Right atrium auricular region (tissue), 2 donors: ENCODE measurements at regions not wholly inside any gene's neighbourhood (a gene's known extent, or its start where the extent isn't known, plus 50 kb on each side); places are given as distances from the start of the nearest gene placed in this dataset.

ENCODE experiments used
- DNase-seq: peaks from one replicate; pipeline ENCODE4 v3.0.0-alpha.2; 2019; ENCODE audit warnings: low spot score
- H3K27ac ChIP-seq, 2 donors: fragments of 200-600 bp; sonication (generic); 1 replicate in 1 of 2; 2 replicates in 1 of 2; pipeline ENCODE4 v1.5.1; 2016 to 2019
- H3K27me3 ChIP-seq, 2 donors: fragments of 200-600 bp; sonication (generic); one replicate each; pipeline versions ENCODE4 v1.5.1 to v1.6.0; 2017 to 2019
- H3K36me3 ChIP-seq: fragments of 200-600 bp; sonication (generic); one replicate; pipeline ENCODE4 v1.5.1; 2016
- H3K4me1 ChIP-seq, 2 donors: fragments of 200-600 bp; sonication (generic); one replicate each; pipeline versions ENCODE4 v1.5.1 to v1.6.0; 2017 to 2019
- H3K4me3 ChIP-seq, 2 donors: fragments of 200-600 bp; sonication (generic); 1 replicate in 1 of 2; 2 replicates in 1 of 2; pipeline ENCODE4 v1.5.1; 2017 to 2019; ENCODE audit warnings: mild to moderate bottlenecking in 1 of 2, moderate library complexity in 1 of 2
- H3K9me3 ChIP-seq, 2 donors: fragments of 200-600 bp; sonication (generic); one replicate each; pipeline ENCODE4 v1.5.1; 2019
- CTCF ChIP-seq, 2 donors: fragments of 200-600 bp; sonication (generic); IDR thresholded peaks; one replicate each; pipeline ENCODE4 v1.5.1; 2019; ENCODE audit warnings: antibody characterized with exemption in 2 of 2

GRCh38 chr20:60136645-60137401, 178.6 kb downstream of the CDH26 start:
- TF ChIP-seq CTCF (IDR thresholded peaks at IDR 0.05): no peak
- no peak overlapping the region for H3K4me3 ChIP-seq
- H3K9me3 ChIP-seq: no peaks in the 10 kb centered on the region
- no peak for DNase-seq
- H3K36me3 ChIP-seq: no peaks in the 10 kb centered on the region
- H3K27ac ChIP-seq: no peak overlapping the region
- H3K27me3 ChIP-seq: no peaks in the 10 kb centered on the region
- peaks cover 0 to 19% of the 10 kb centered on the region in 2 donors for H3K4me1 ChIP-seq

DNA sequence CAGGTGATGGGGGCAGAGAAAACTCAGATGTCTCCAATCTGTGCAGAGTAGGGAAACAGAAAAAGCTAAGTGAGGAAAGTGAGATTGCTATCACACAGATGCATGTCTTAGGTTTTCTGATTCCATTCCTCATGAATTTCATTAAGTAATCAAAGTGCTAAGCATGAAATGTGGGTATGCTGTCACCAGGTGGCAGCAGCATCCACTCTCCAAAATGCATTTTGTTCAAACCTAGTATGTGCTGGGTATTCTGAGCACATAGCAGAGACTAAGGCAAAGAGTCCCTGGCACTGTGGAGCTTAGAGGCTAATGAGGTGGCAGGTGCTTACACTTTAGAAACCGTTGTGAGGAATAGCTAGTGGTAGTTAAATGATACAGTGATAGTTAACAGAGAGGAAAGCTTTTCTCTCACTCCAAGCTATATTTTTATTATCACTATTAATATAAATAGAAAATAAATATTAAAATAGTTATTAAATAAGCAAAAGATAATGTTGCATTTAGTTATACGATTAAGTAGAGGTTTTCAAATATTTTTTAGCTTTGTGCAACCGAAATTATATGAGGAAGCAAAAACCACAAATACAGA, 179.5 kb downstream of the CDH26 start:
- Histone ChIP-seq H3K36me3 (no peaks in the 10 kb centered on the region), H3K4me1 (peaks cover 0 to 23% of the 10 kb centered on the region in 2 donors), H3K4me3 (no peak overlapping the region), H3K27ac (no peak overlapping the region), H3K27me3 (no peaks in the 10 kb centered on the region), H3K9me3 (no peaks in the 10 kb centered on the region)
- peak in 1 of 2 donors; percentile 52 for TF ChIP-seq CTCF (IDR thresholded peaks at IDR 0.05)
- no peak for DNase-seq

- H3K27me3 ChIP-seq: no peaks in the 10 kb centered on the region
- H3K27ac ChIP-seq: no peak overlapping the region
- H3K4me1 ChIP-seq: peaks cover 0 to 26% of the 10 kb centered on the region in 2 donors
- no peaks in the 10 kb centered on the region for H3K36me3 ChIP-seq
- H3K4me3 ChIP-seq: peak overlapping the region; percentile 16 to 23
- H3K9me3 ChIP-seq: no peaks in the 10 kb centered on the region
- no peak for TF ChIP-seq CTCF (IDR thresholded peaks at IDR 0.05)
- DNase-seq: no peak
Observed at GRCh38 chr20:60138256-60139220, 180.3 kb downstream of the CDH26 start.

DNA sequence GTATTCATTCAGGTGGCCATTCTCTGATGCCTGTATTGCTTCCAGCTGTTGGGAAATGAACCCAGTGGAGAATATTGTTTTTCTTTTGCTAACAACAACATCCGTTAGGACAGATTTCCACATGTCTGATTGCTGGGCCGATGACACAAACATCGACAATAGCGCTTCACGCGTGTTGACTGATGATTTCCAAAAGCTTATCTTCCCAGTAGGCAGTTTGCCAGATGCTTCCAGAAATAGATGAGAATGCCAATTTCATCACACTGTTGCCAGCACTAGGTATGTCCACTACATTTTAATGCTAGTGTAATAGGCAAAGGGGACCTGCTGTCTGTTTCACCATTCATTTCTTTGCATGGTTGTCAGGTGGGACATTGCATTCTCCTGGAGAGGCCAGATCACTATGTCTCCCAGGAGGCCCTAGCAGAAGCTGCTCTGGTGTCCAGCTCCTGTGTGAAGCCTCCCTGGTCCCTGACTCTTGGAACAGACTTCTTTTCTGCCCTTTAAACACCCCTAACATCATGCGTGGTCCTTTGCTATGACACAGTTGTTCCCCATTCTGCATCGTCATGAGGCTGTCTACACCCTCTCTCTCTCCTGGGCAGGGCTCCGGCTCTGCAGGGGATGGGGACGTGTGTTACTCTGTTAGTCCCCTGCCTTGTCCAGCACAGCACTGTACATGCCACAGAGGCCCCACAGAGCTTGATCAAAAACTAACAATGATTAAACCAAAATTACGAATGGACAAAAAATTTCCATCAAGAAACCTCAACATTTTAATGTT, 181.6 kb downstream of the CDH26 start:
- no peaks in the 10 kb centered on the region for H3K36me3 ChIP-seq
- no peak overlapping the region for H3K4me3 ChIP-seq
- no peak for DNase-seq
- no peak for TF ChIP-seq CTCF (IDR thresholded peaks at IDR 0.05)
- peaks cover 0 to 26% of the 10 kb centered on the region in 2 donors for H3K4me1 ChIP-seq
- H3K27ac ChIP-seq: no peak overlapping the region
- no peaks in the 10 kb centered on the region for H3K9me3 ChIP-seq
- H3K27me3 ChIP-seq: no peaks in the 10 kb centered on the region

DNA sequence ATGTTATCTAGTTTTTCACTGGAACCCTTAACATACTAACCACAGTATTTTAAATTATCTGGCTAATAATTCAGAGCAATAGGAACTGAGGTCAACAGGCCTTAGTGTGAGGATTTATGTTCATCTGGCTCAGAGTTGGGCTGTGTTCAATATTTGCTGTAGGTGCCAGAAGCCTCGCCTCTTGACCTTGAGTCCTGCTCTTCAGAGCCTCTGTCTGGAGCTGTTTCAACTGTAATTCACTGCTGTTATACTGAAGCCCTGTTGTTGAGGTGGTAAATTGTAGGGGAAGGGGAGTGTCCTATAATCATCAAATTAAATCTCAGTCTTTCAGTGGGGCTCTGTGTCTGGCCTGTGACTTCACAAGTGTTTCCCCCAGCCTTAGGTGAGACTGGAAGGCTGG, 184.4 kb downstream of the CDH26 start:
- no peak for DNase-seq
- no peak overlapping the region for H3K27ac ChIP-seq

More for the DNA sequence above, 184.4 kb downstream of the CDH26 start:
- Histone ChIP-seq H3K4me1 (peaks cover 0 to 26% of the 10 kb centered on the region in 2 donors), H3K27me3 (no peaks in the 10 kb centered on the region), H3K9me3 (no peaks in the 10 kb centered on the region), H3K36me3 (no peaks in the 10 kb centered on the region), H3K4me3 (no peak overlapping the region)
- TF ChIP-seq CTCF (IDR thresholded peaks at IDR 0.05): no peak
